Activated CD4-positive, alpha-beta T cell treated with anti-CD3 and anti-CD28 coated beads, Interleukin-2, amount 50 U/mL, for 1 hour (primary cell): ENCODE measurements at regions not wholly inside any gene's neighbourhood (a gene's known extent, or its start where the extent isn't known, plus 50 kb on each side); places are given as distances from the start of the nearest gene placed in this dataset.
"Not testable (repeated sequence)": the region's sequence is repeated elsewhere in the genome, so short reads cannot be mapped to it uniquely, and the experiment has no call there.

Experiments
- DNase-seq: peaks from one replicate; pipeline ENCODE4 v3.0.0-alpha.2; 2020

GRCh38 chr14:71758229-71758951, 173.8 kb upstream of the RGS6 start:
- DNase-seq, result no peak

GRCh38 chr14:71762575-71762974, 169.7 kb upstream of the RGS6 start:
- no peak for DNase-seq

DNA sequence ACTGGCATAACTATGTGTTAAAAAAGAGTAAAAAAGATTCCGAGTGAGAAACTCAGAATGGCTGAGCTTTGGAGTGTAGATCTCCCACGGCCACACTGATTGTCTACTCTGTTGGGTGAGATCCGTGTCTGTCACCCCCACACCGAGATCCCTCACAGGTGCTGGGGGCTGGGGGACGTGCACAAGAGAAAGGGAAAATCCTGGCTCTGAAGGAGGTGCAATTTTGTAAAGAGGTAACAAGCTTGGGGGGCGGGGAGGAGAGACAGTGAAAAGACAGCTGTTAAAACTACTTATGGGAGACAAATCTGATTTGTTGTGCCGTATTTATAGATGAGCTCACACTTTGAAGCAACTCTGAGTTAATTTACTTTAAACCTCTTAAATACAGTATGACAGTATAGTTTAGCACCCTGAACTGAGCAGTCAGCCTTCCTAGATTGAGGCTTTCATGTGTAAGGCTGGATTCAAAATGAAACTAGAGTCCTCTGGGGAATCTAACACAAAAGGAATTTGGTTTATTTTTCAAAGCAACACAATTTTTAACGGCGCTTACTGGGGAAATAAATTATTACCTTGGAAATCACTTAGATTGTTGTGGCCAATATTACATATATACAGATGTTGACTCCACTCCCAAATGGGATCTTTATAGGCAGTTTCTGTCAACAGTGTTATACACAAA, 167.4 kb upstream of the RGS6 start:
- DNase-seq, result no peak

- DNase-seq, result no peak
Measured at GRCh38 chr14:71765505-71765904, 166.7 kb upstream of the RGS6 start.

DNA sequence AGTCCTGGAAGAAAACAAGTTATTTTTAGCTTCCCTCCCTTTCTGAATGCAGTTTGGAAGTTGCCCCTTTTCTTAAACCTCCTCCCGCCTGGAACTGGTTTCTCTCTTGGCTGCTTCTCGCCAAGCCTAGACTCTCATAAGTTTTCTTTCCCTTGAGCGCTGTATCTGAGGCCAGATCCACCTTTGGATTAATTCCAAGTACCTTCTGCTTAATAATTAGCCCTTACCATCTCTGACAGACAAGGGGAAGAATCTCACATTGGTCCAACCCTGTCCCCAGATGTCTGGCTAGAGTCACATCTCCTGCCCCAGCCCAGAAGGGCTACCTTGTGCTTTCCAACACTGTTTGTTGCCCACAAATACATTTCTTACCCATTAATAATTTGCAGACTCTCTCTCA, 161.8 kb upstream of the RGS6 start:
- no peak for DNase-seq

- not testable (repeated sequence) for DNase-seq
Measured at GRCh38 chr14:71771421-71771820, 160.8 kb upstream of the RGS6 start.

DNA sequence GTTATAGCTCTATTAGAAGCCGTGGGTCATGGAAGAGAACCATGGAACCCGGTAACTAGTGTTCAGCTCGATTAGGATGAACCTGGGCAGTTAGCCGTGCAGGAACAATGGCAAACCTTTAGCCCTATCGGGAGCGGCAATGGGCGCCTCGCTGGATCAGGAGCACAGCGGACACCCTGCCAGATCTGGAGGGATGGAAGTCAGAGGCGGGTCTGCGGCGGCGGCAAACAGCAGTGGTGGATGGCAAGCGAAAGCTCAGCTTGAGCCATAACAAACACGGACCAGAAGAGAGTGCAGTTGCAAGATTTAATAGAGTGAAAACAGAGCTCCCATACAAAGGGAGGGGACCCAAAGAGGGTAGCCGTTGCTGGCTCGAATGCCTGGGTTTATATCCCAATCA, 160.2 kb upstream of the RGS6 start:
- DNase-seq, result not testable (repeated sequence)

DNA sequence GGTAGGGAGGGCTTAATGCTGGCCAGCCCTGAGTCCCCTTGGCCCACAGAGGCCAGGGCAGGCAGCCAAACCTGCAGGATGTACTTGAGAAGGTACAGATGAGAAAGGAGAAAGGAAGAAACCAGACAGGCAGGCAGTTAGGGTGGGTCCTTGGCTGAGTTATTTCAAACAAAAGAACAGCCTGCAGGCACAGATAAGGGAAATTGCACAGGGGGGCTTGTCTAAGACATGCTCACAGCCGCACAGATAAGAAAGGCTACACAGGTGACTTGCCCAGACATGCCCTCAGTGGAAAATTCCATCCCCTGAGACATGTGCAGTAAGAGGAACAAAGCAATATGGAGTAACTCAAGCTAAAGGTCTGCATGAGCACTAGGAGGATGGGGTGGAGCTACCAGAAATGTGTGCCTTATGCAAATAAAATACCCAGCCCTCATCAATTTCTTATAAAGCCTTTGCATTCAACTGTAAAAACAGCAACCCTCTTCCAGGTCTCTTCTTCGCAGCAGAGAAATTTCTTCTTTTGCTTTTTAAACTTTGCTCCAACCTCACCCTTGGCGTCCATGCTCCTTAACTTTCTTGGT, 158.2 kb upstream of the RGS6 start:
- no peak for DNase-seq

DNA sequence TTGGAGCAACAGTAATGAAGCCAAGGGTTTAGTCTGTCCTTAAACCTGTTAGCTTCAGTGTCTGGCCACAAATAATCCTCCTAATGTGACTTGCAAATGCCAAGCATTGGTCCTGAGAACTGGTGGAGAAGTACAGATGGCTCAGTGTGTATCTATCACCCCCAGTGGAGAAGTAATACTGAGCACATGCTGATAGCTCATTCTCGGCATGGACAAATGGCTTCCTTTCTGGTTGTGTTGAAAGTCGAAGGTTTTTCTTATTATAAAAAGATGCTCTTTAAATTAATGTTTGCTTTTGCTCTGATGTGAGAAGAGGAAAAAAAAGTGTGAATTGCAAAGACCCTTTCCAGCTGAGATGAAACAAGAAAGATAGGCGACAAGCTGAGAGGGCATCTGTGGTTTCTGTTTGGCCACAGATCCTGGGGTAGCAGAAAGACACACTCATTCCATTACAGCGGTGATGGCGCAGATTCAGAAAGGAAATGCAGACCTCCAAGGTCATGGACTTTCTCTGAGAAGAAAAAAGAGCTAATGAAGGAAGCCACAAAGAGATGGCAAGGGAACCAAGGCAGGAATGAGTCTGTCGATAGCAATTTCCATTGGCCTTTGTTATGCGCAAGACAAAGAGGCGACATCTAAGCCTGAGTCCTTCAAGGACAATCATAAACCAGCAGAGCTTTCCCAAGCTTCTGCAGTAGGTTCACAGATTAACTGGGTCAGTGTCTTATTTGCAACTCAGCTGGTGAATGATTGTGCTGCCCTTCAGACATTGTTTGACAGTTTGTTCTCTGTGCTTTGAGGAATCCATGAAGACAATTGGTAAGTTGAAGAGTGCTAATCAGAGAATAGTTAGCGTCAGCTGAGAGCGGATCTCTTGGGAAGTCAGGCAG, 155.5 kb upstream of the RGS6 start:
- no peak for DNase-seq

- DNase-seq, result no peak
Measured at GRCh38 chr14:71780075-71780474, 152.2 kb upstream of the RGS6 start.

GRCh38 chr14:71780822-71781221, 151.4 kb upstream of the RGS6 start:
- DNase-seq, result no peak

DNA sequence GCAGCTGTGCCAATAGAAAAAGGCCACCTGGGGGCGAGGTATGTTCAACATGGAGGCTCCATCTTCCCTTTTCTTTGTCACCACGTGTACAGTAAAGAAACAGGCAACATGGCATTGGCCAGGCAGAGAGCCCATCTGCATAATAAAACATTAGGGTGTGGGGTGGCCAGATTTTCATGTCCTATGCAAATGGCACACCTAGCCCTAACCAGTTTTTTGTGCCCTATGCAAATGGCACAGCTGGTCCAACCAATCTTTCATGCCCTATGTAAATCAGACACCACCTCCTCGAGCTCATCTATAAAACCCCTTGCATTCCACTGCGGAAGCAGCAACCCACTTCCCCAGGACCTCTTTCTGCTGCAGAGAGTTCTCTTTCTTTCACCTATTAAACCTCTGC, 149.1 kb upstream of the RGS6 start:
- DNase-seq, result no peak

GRCh38 chr14:71783786-71784185, 148.4 kb upstream of the RGS6 start:
- DNase-seq, result no peak

- no peak for DNase-seq
Measured at GRCh38 chr14:71789005-71789404, 143.2 kb upstream of the RGS6 start.

DNA sequence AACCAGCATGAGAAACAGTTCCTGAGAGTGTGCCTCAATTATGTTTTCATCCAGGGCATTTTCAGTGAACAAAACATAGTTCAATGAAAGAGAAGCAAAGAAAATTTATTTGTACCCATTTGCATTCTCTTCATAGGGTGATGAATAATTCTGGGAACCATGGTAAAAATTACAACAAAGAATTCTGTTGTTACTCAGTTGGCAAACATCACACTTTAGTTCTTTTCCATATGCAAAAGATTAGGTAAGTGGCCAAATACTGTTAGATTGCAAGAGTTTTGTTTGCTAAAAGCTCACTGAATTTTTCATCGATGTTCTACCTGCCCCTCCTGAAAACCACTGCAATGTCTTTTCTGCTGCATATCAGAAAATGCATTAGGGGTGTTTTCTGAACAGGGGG, 132.4 kb upstream of the RGS6 start:
- DNase-seq, result no peak

DNA sequence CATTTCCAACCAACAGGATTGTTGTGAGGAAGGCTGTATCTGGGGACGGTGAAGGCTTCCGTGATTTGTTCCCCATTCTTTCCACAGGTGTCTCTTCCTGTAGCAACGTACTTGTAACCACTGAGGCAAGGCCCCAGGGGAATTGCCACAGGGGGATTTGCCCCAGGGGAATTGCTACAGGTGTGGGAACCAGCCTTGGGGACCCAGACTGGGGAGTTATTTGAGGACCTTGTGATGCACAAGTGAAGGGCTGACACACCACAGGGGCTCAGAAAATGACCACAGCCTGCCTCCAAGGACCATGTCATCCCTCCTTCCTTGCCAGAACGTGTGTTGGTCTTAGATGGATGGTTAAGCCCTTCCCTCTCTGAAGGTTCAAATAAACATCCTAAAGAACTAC, 131.4 kb upstream of the RGS6 start:
- DNase-seq, result no peak

DNA sequence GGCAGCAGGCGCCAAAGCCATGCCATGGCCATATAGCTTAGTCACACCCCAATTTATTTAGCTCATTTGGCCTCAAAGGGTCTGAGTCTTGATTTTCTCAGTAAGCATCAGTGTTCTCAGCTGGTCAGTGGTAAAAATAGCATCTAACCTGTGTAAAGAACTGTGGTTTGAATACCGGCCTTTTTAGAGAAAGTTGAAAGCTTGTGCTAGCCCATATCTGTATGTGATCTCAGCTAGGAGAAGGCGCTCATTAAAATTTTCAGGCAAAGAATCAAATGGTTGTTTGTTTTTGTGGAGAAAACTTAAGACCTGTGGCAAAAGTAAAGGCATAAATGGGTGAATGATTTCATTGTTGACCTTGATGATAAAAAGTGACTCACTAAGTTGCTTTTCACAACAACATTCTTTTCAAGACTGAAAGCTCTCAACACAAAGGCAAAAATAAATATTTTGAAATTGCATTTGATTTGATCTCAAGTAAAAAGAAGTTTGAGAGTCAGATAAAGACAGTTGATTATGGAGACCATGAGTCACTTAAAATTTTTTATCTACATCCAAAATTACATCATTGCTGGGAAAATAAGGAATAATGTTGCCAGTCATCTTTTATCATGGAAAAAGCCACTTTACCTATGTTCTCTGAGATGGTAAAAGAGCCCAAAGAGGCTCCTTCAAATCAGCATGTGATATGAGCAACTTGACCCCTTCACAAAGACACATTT, 128.5 kb upstream of the RGS6 start:
- no peak for DNase-seq

DNA sequence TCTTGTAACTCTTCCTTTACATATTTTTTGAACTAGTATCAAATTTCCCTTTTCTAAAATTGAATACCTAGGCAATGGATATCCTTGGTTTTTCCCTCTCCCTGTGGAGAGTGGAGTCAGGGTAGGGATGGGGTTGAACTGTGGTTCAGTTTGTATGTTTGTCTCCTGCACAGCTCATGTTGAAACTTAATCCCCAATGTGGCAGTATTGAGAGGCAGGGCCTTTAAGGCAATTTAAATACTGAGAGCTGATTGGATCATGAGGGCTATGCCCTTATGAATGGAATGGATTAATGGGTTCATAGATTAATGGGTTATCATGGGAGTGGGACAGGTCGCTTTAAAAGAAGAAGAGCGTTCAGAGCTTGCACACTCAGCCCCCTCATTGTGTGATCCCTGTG, 127.2 kb upstream of the RGS6 start:
- DNase-seq, result no peak

- DNase-seq, result not testable (repeated sequence)
Measured at GRCh38 chr14:71807049-71807448, 125.2 kb upstream of the RGS6 start.

- DNase-seq, result not testable (repeated sequence)
Measured at GRCh38 chr14:71810800-71811199, 121.4 kb upstream of the RGS6 start.

GRCh38 chr14:71812693-71813092, 119.5 kb upstream of the RGS6 start:
- DNase-seq, result no peak

- DNase-seq, result no peak
Measured at GRCh38 chr14:71815110-71815509, 117.1 kb upstream of the RGS6 start.

DNA sequence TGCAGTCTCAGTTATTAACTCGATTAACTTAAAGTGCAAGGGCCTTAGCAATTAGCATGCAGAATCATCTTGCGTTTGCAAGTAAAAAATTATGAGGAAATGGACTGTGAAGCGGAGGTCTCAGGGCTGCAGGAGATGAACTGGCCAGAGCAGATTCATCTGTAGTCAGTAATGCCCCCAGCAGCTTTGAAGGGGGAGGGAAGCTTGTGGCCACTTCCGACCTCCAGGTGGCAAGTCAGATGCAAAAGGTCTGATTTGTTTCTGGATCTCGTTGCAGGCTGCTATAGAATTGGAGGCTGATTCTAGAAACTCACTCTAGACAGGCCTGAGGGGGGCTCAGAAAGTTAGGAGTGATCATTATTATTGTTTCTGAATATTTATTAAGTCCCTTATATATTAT, 107.4 kb upstream of the RGS6 start:
- no peak for DNase-seq
